Vagina (tissue), 2 donors: ENCODE measurements at regions not wholly inside any gene's neighbourhood (a gene's known extent, or its start where the extent isn't known, plus 50 kb on each side); places are given as distances from the start of the nearest gene placed in this dataset.

Experiments used
- POLR2A ChIP-seq, 2 donors: fragments of 450-650 bp; IDR thresholded peaks; one replicate each; pipeline ENCODE4 v1.6.1; 2017; ENCODE audit warnings: antibody characterized with exemption in 2 of 2, mild to moderate bottlenecking in 2 of 2, moderate library complexity in 2 of 2
- TF ChIP-seq, protein P1 (sequence below), 3 experiments: fragments of 450-650 bp in 2 of 3; fragments of 200-600 bp in 1 of 3; sonication (generic) in 1 of 3; IDR thresholded peaks; one replicate each; pipeline ENCODE4 v1.5.1; 2017 to 2019; ENCODE audit warnings: antibody characterized with exemption in 3 of 3, mild to moderate bottlenecking in 2 of 3, moderate library complexity in 2 of 3

DNA sequence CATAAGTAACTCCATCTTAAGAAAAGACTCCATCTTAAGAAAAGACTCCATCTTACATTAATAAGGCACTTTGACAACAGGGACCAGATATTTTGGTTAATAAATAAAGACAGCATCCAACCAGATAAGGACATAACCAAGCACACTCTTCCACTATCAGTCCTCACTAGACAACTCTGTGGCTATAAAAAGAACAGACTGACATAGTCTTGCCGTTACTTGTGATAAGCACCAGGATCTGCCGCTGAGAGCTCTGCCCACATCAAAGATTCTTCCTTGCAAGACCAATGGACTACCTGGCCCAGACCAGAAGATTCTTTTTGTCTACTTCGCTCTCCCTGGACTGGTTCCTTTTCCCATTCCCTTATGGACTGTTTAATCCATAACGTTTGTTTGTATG lies 667.4 kb downstream of the NYAP2 start:
- TF ChIP-seq, protein P1, sequence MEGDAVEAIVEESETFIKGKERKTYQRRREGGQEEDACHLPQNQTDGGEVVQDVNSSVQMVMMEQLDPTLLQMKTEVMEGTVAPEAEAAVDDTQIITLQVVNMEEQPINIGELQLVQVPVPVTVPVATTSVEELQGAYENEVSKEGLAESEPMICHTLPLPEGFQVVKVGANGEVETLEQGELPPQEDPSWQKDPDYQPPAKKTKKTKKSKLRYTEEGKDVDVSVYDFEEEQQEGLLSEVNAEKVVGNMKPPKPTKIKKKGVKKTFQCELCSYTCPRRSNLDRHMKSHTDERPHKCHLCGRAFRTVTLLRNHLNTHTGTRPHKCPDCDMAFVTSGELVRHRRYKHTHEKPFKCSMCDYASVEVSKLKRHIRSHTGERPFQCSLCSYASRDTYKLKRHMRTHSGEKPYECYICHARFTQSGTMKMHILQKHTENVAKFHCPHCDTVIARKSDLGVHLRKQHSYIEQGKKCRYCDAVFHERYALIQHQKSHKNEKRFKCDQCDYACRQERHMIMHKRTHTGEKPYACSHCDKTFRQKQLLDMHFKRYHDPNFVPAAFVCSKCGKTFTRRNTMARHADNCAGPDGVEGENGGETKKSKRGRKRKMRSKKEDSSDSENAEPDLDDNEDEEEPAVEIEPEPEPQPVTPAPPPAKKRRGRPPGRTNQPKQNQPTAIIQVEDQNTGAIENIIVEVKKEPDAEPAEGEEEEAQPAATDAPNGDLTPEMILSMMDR (IDR thresholded peaks at IDR 0.05): no peak
- TF ChIP-seq POLR2A (IDR thresholded peaks at IDR 0.05): no peak
